Endothelial cell of umbilical vein (primary cell): ENCODE measurements at regions not wholly inside any gene's neighbourhood (a gene's known extent, or its start where the extent isn't known, plus 50 kb on each side); places are given as distances from the start of the nearest gene placed in this dataset.

Experiments used
- CTCF ChIP-seq, 2 donors: IDR thresholded peaks; 1 replicate in 1 of 2; 2 replicates in 1 of 2; pipeline ENCODE4 v1.5.1; 2011; ENCODE audit warnings: low read length in 2 of 2, mild to moderate bottlenecking in 2 of 2, moderate library complexity in 2 of 2, control low read depth in 1 of 2, inconsistent platforms in 1 of 2, low read depth in 1 of 2; ENCODE audit not compliant: insufficient read depth in 1 of 2; ENCODE audit errors: extremely low read depth in 1 of 2
- EZH2 ChIP-seq: IDR thresholded peaks from 2 replicates; pipeline ENCODE4 v1.6.1; 2012; ENCODE audit warnings: borderline replicate concordance, low read depth, mild to moderate bottlenecking, moderate library complexity, low read length, inconsistent platforms; ENCODE audit not compliant: severe bottlenecking
- GATA2 ChIP-seq: IDR thresholded peaks from 2 replicates; pipeline ENCODE4 v1.7.0; 2011; ENCODE audit warnings: low read depth, mild to moderate bottlenecking, moderate library complexity, mixed read lengths, low read length; ENCODE audit not compliant: insufficient read length, insufficient read depth
- JUN ChIP-seq: IDR thresholded peaks from 2 replicates; pipeline ENCODE4 v1.6.1; 2011; ENCODE audit warnings: borderline replicate concordance, low read depth; ENCODE audit not compliant: insufficient read length, insufficient read depth
- POLR2A ChIP-seq: IDR thresholded peaks from 2 replicates; pipeline ENCODE4 v1.6.1; 2012; ENCODE audit warnings: low read depth, mild to moderate bottlenecking, control low read depth, low read length
- POLR2AphosphoS5 ChIP-seq: IDR thresholded peaks from 2 replicates; pipeline ENCODE4 v1.6.1; 2012; ENCODE audit warnings: low read depth, mild to moderate bottlenecking, control low read depth, low read length, moderate library complexity; ENCODE audit not compliant: insufficient read depth
- TF ChIP-seq, protein P1 (sequence below): IDR thresholded peaks from 2 replicates; pipeline ENCODE4 v1.6.1; 2011; ENCODE audit not compliant: insufficient read depth, insufficient read length

DNA sequence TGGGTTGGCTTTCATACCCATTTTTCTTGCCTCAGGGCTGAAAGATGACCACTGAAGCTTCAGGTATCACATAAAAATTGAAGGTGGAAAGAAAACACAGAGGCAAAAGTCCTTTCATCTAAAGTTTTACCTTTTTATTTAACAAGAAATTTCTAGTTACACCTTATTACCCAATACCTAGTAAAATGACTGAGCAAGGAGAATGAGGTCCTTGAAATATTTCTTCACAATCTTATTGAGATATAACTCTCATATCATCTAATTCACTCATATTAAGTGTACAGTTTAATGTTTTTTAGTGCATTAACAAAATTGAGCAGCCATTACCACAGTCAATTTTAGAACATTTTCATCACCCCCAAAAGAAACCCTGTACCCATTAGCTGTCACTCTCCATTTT, 112.9 kb upstream of the ADTRP start:
- no peak for TF ChIP-seq POLR2A
- TF ChIP-seq CTCF (IDR thresholded peaks at IDR 0.05; ENCODE audit: extremely low read depth in 1 of 2, insufficient read depth in 1 of 2, low read depth in 1 of 2, low read length in 2 of 2), result no peak
- TF ChIP-seq GATA2, result no peak
- TF ChIP-seq JUN, result no peak
- TF ChIP-seq EZH2, result no peak
- TF ChIP-seq POLR2AphosphoS5, result no peak
- TF ChIP-seq, protein P1, sequence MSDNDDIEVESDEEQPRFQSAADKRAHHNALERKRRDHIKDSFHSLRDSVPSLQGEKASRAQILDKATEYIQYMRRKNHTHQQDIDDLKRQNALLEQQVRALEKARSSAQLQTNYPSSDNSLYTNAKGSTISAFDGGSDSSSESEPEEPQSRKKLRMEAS, result no peak
